ENCODE measurements at regions not wholly inside any gene's neighbourhood (a gene's known extent, or its start where the extent isn't known, plus 50 kb on each side); places are given as distances from the start of the nearest gene placed in this dataset.

DNA sequence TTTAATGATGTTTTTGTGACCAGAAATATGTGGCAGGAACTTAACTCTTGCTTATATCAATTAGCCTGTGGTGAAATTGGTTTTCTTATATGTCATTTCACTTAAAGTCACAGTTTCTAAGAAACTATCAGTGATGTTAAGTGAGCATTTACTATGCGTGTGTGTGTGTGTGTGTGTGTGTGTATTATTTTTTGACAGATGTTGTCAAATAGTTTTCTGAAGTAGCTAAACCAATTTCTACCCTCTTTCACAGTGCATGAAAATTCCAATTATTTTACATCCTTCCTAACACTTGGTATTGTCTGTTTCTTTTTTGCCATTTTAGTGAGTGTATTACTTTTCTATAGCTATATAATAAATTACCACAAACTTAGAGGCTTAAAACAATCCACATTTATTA, 122.1 kb upstream of the CAND1 start:
- Histone ChIP-seq H3K9me3 (ENCODE audit: control insufficient read depth, insufficient read depth, low read depth, low read length) (no peaks in the 10 kb centered on the region), H3K4me1 (ENCODE audit: control insufficient read depth, insufficient read depth, low read length) (peaks cover 10% of the 10 kb centered on the region), H3K27ac (ENCODE audit: extremely low read depth, low read depth, low read length) (no peak overlapping the region), H3K4me3 (ENCODE audit: low read depth, low read length) (no peak overlapping the region), H3K36me3 (ENCODE audit: control insufficient read depth in 2 of 2, insufficient read depth in 1 of 2, low read length in 2 of 2) (no peaks in the 10 kb centered on the region)
- ChIA-PET POLR2A (interaction anchor here (0.7 kb wide), 1 partner anchor 908 kb away, joined by 3 read pairs; no protein-coding TSS in a partner anchor), CTCF (interaction anchor here (0.8 kb wide), 1 partner anchor 121 kb away, joined by 3 read pairs; no protein-coding TSS in a partner anchor)
- peak; percentile 91 for TF ChIP-seq ZNF664 (tag by site-specific recombination; IDR thresholded peaks at IDR 0.05)
- no peak for TF ChIP-seq ZNF311 (tag by site-specific recombination; IDR thresholded peaks at IDR 0.05; ENCODE audit: borderline replicate concordance)
- peak; percentile 62; the same call in 1 of the 2 replicates for TF ChIP-seq PRDM4 (tag by site-specific recombination; IDR thresholded peaks at IDR 0.05)
- 0 out of 2 replicates have a peak, but pooled peaks have one; percentile 29 for TF ChIP-seq ZSCAN4 (tag by site-specific recombination; IDR thresholded peaks at IDR 0.05)
- TF ChIP-seq ZNF121 (tag by site-specific recombination; IDR thresholded peaks at IDR 0.05): no peak
- TF ChIP-seq ZSCAN16 (tag by site-specific recombination; IDR thresholded peaks at IDR 0.05): no peak

DNA sequence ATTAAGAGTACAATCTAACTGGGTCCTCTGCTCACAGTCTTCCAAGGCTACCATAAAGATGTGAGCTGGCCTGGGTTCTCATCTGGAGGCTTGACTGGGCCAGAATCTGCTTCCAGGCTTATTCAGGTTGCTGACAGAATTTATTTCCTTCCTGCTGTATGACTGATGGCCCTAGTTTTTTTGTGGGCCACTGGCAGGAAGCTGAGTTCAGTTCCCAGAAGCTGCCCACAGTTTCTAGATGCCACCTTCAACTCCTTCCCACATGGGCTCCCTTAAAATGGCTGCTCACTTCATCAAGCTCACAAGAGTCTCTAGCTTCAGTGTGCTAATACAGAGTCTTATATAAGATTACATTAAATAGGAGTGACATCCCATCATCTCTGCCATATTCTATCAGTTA, 121.7 kb upstream of the CAND1 start:
- Histone ChIP-seq H3K4me1 (ENCODE audit: control insufficient read depth, insufficient read depth, low read length) (peaks cover 14% of the 10 kb centered on the region), H3K4me3 (ENCODE audit: low read depth, low read length) (no peak overlapping the region), H3K27ac (ENCODE audit: extremely low read depth, low read depth, low read length) (no peak overlapping the region), H3K36me3 (ENCODE audit: control insufficient read depth in 2 of 2, insufficient read depth in 1 of 2, low read length in 2 of 2) (no peaks in the 10 kb centered on the region), H3K9me3 (ENCODE audit: control insufficient read depth, insufficient read depth, low read depth, low read length) (no peaks in the 10 kb centered on the region)
- no peak for TF ChIP-seq ZNF514 (tag by site-specific recombination; IDR thresholded peaks at IDR 0.05)
- CTCF ChIA-PET: interaction anchor here (0.6 to 0.8 kb wide), 2 partner anchors 56 to 121 kb away, joined by 3 read pairs; no protein-coding TSS in a partner anchor
- POLR2A ChIA-PET: interaction anchor here (0.7 kb wide), 1 partner anchor 908 kb away, joined by 3 read pairs; no protein-coding TSS in a partner anchor

GRCh38 chr12:67148265-67148664, 120.9 kb upstream of the CAND1 start:
- Histone ChIP-seq H3K4me3 (ENCODE audit: low read depth, low read length) (no peak overlapping the region), H3K4me1 (ENCODE audit: control insufficient read depth, insufficient read depth, low read length) (peaks cover 15% of the 10 kb centered on the region), H3K36me3 (ENCODE audit: control insufficient read depth in 2 of 2, insufficient read depth in 1 of 2, low read length in 2 of 2) (no peaks in the 10 kb centered on the region), H3K9me3 (ENCODE audit: control insufficient read depth, insufficient read depth, low read depth, low read length) (no peaks in the 10 kb centered on the region), H3K27ac (ENCODE audit: extremely low read depth, low read depth, low read length) (no peak overlapping the region)
- POLR2A ChIA-PET: no interaction called here
- TF ChIP-seq ZNF555 (tag by site-specific recombination; conservative IDR thresholded peaks at IDR 0.05) (no peak), SP2 (tag by site-specific recombination; IDR thresholded peaks at IDR 0.05) (no peak)
- CTCF ChIA-PET: no interaction called here

- no peaks in the 10 kb centered on the region for H3K36me3 ChIP-seq (ENCODE audit: control insufficient read depth in 2 of 2, insufficient read depth in 1 of 2, low read length in 2 of 2)
- ChIA-PET CTCF (interaction anchor here (1.0 to 1.3 kb wide), 2 partner anchors 9 to 10 kb away, joined by 3 to 4 read pairs; no protein-coding TSS in a partner anchor), POLR2A (no interaction called here)
- no peak overlapping the region for H3K4me3 ChIP-seq (ENCODE audit: low read depth, low read length)
- no peaks in the 10 kb centered on the region for H3K9me3 ChIP-seq (ENCODE audit: control insufficient read depth, insufficient read depth, low read depth, low read length)
- peaks cover 15% of the 10 kb centered on the region for H3K4me1 ChIP-seq (ENCODE audit: control insufficient read depth, insufficient read depth, low read length)
- no peak overlapping the region for H3K27ac ChIP-seq (ENCODE audit: extremely low read depth, low read depth, low read length)
- no peak for TF ChIP-seq HOXA7 (CRISPR knock-in tag; IDR thresholded peaks at IDR 0.05; ENCODE audit: borderline replicate concordance)
- TF ChIP-seq ZNF16 (tag by site-specific recombination; IDR thresholded peaks at IDR 0.05; ENCODE audit: low read depth): no peak
- TF ChIP-seq BCL6B (tag by site-specific recombination; IDR thresholded peaks at IDR 0.05): peak; percentile 43; the same call in 1 of the 2 replicates
- no peak for TF ChIP-seq WT1 (tag by site-specific recombination; IDR thresholded peaks at IDR 0.05)
- TF ChIP-seq ZNF423 (tag by site-specific recombination; IDR thresholded peaks at IDR 0.05): no peak
- no peak for TF ChIP-seq GLI4 (tag by site-specific recombination; IDR thresholded peaks at IDR 0.05)
- no peak for TF ChIP-seq SCRT2 (tag by site-specific recombination; IDR thresholded peaks at IDR 0.05)
- no peak for TF ChIP-seq ZNF391 (tag by site-specific recombination; IDR thresholded peaks at IDR 0.05; ENCODE audit: borderline replicate concordance, low read depth)
- no peak for TF ChIP-seq ZNF416 (tag by site-specific recombination; IDR thresholded peaks at IDR 0.05)
- TF ChIP-seq ZNF335 (tag by site-specific recombination; conservative IDR thresholded peaks at IDR 0.05): no peak
- no peak for TF ChIP-seq ZNF146 (tag by site-specific recombination; IDR thresholded peaks at IDR 0.05)
- no peak for TF ChIP-seq ZNF24 (tag by site-specific recombination; IDR thresholded peaks at IDR 0.05)
- no peak for TF ChIP-seq ZNF785 (tag by site-specific recombination; IDR thresholded peaks at IDR 0.05)
- no peak for TF ChIP-seq KLF9 (tag by site-specific recombination; IDR thresholded peaks at IDR 0.05; ENCODE audit: low read depth)
- TF ChIP-seq SP3 (tag by site-specific recombination; IDR thresholded peaks at IDR 0.05): no peak
- no peak for TF ChIP-seq ZNF211 (tag by site-specific recombination; IDR thresholded peaks at IDR 0.05; ENCODE audit: low read depth)
- no peak for TF ChIP-seq ZNF701 (tag by site-specific recombination; IDR thresholded peaks at IDR 0.05)
These were observed 117.3 kb upstream of the CAND1 start for GRCh38 chr12:67151886-67152285.
